Loucy (cell line): ENCODE measurements at regions not wholly inside any gene's neighbourhood (a gene's known extent, or its start where the extent isn't known, plus 50 kb on each side); places are given as distances from the start of the nearest gene placed in this dataset.

Source experiments
- H2AFZ ChIP-seq: fragments of 200-600 bp; sonication (generic); 2 replicates; pipeline ENCODE4 v1.6.0; 2016; ENCODE audit warnings: antibody characterized with exemption, mild to moderate bottlenecking, low read length, moderate library complexity
- H3F3A ChIP-seq: fragments of 200-600 bp; 2 replicates; pipeline ENCODE4 v1.6.0; 2016; ENCODE audit warnings: antibody characterized with exemption, low read depth, mild to moderate bottlenecking
- H3K27me3 ChIP-seq: fragments of 200-600 bp; sonication (generic); 2 replicates; pipeline ENCODE4 v1.6.1; 2014; ENCODE audit warnings: low read length, mild to moderate bottlenecking; ENCODE audit not compliant: insufficient read depth, poor library complexity, severe bottlenecking
- H3K36me3 ChIP-seq: fragments of 200-600 bp; sonication (generic); 2 replicates; pipeline ENCODE4 v1.6.1; 2016; ENCODE audit warnings: low read length; ENCODE audit not compliant: insufficient read depth
- H3K4me1 ChIP-seq: fragments of 200-600 bp; sonication (generic); 2 replicates; pipeline ENCODE4 v1.5.1; 2014; ENCODE audit warnings: low read length, mild to moderate bottlenecking; ENCODE audit not compliant: insufficient read depth, poor library complexity, severe bottlenecking
- H3K4me2 ChIP-seq: fragments of 200-600 bp; sonication (generic); 2 replicates; pipeline ENCODE4 v1.6.0; 2014; ENCODE audit warnings: antibody characterized with exemption, low read length, low read depth, mild to moderate bottlenecking; ENCODE audit not compliant: poor library complexity, severe bottlenecking
- H3K4me3 ChIP-seq: fragments of 200-600 bp; sonication (generic); 2 replicates; pipeline ENCODE4 v1.5.1; 2014; ENCODE audit warnings: low read length, mild to moderate bottlenecking, mixed read lengths; ENCODE audit not compliant: poor library complexity, severe bottlenecking
- H3K79me2 ChIP-seq: fragments of 200-600 bp; sonication (generic); 2 replicates; pipeline ENCODE4 v1.6.1; 2014; ENCODE audit warnings: low read length; ENCODE audit not compliant: insufficient read depth
- H3K9ac ChIP-seq: fragments of 200-600 bp; sonication (generic); 2 replicates; pipeline ENCODE4 v1.6.0; 2014; ENCODE audit warnings: mild to moderate bottlenecking, low read depth, low read length, moderate library complexity; ENCODE audit not compliant: poor library complexity, severe bottlenecking
- H3K9me2 ChIP-seq: fragments of 200-600 bp; sonication (generic); replicated peaks from 2 replicates; pipeline ENCODE4 v1.6.1; 2016; ENCODE audit warnings: low read depth, low read length, mixed read lengths
- H3K9me3 ChIP-seq: fragments of 200-600 bp; sonication (generic); 2 replicates; pipeline ENCODE4 v1.6.1; 2014; ENCODE audit warnings: mild to moderate bottlenecking, antibody characterized with exemption, low read length, low read depth; ENCODE audit not compliant: insufficient read depth
- H4K20me1 ChIP-seq: fragments of 200-600 bp; sonication (generic); 2 replicates; pipeline ENCODE4 v1.6.0; 2014; ENCODE audit warnings: antibody characterized with exemption, low read length, mild to moderate bottlenecking; ENCODE audit not compliant: insufficient read depth, poor library complexity, severe bottlenecking
- CTCF ChIP-seq: fragments of 200-600 bp; sonication (generic); conservative IDR thresholded peaks from 2 replicates; pipeline ENCODE4 v1.5.1; 2014; ENCODE audit warnings: mild to moderate bottlenecking, antibody characterized with exemption, low read length
- EZH2phosphoT487 ChIP-seq: fragments of 200-600 bp; IDR thresholded peaks from 2 replicates; pipeline ENCODE4 v1.6.1; 2018; ENCODE audit warnings: antibody characterized with exemption, mild to moderate bottlenecking, moderate library complexity, borderline replicate concordance

- no peaks in the 10 kb centered on the region for H3K9me2 ChIP-seq
- no peaks in the 10 kb centered on the region for H3F3A ChIP-seq
- no peaks in the 10 kb centered on the region for H3K79me2 ChIP-seq
- no peaks in the 10 kb centered on the region for H3K4me1 ChIP-seq
- no peaks in the 10 kb centered on the region for H3K9me3 ChIP-seq
- no peak overlapping the region for H2AFZ ChIP-seq
- TF ChIP-seq CTCF: no peak
- no peak for TF ChIP-seq EZH2phosphoT487
- no peaks in the 10 kb centered on the region for H4K20me1 ChIP-seq
- H3K4me2 ChIP-seq: no peak overlapping the region
- no peak overlapping the region for H3K9ac ChIP-seq
- no peaks in the 10 kb centered on the region for H3K36me3 ChIP-seq
- no peaks in the 10 kb centered on the region for H3K27me3 ChIP-seq
- H3K4me3 ChIP-seq: no peak overlapping the region
Measured at GRCh38 chr17:14771543-14771942, 470.7 kb downstream of the HS3ST3B1 start.

GRCh38 chr17:14768923-14769322 lies 468.0 kb downstream of the HS3ST3B1 start:
- Histone ChIP-seq H3K79me2 (no peaks in the 10 kb centered on the region), H4K20me1 (no peaks in the 10 kb centered on the region), H3K36me3 (no peaks in the 10 kb centered on the region), H3K4me2 (no peak overlapping the region), H3F3A (no peaks in the 10 kb centered on the region), H3K27me3 (no peaks in the 10 kb centered on the region), H3K9me2 (no peaks in the 10 kb centered on the region), H3K9ac (no peak overlapping the region), H3K9me3 (no peaks in the 10 kb centered on the region; the same call in 1 of the 2 replicates), H2AFZ (no peak overlapping the region), H3K4me1 (no peaks in the 10 kb centered on the region), H3K4me3 (no peak overlapping the region)
- TF ChIP-seq CTCF: no peak
- TF ChIP-seq EZH2phosphoT487: no peak

- H3K9me2 ChIP-seq: no peaks in the 10 kb centered on the region
- no peak for TF ChIP-seq EZH2phosphoT487
- no peaks in the 10 kb centered on the region for H3K4me1 ChIP-seq
- H3K4me3 ChIP-seq: no peak overlapping the region
- no peaks in the 10 kb centered on the region for H3K79me2 ChIP-seq
- no peaks in the 10 kb centered on the region for H4K20me1 ChIP-seq
- H3K36me3 ChIP-seq: no peaks in the 10 kb centered on the region
- no peaks in the 10 kb centered on the region for H3F3A ChIP-seq
- H3K27me3 ChIP-seq: no peaks in the 10 kb centered on the region
- no peak overlapping the region for H3K4me2 ChIP-seq
- no peak overlapping the region for H2AFZ ChIP-seq
- no peak overlapping the region for H3K9ac ChIP-seq
- no peaks in the 10 kb centered on the region; the same call in 1 of the 2 replicates for H3K9me3 ChIP-seq
Measured at GRCh38 chr17:14762736-14763479, 462.0 kb downstream of the HS3ST3B1 start.
